HG03064 (cell line): ENCODE measurements at regions not wholly inside any gene's neighbourhood (a gene's known extent, or its start where the extent isn't known, plus 50 kb on each side); places are given as distances from the start of the nearest gene placed in this dataset.
"Not testable (repeated sequence)": the region's sequence is repeated elsewhere in the genome, so short reads cannot be mapped to it uniquely, and the experiment has no call there.

Source experiments
- ATAC-seq: cut with Tn5 transposase; IDR thresholded peaks from one replicate; pipeline ENCODE4 v1.9.1; 2021; ENCODE audit warnings: low read depth; ENCODE audit not compliant: unreplicated experiment

- no peak for ATAC-seq
Measured at GRCh38 chr13:62205273-62205672, 789.6 kb upstream of the PCDH20 start.

GRCh38 chr13:62194371-62194770 is 778.7 kb upstream of the PCDH20 start:
- ATAC-seq, result no peak

- no peak for ATAC-seq
Measured at GRCh38 chr13:62193919-62194318, 778.3 kb upstream of the PCDH20 start.

GRCh38 chr13:62185631-62186255 is 770.1 kb upstream of the PCDH20 start:
- no peak for ATAC-seq

GRCh38 chr13:62176051-62176450 is 760.4 kb upstream of the PCDH20 start:
- ATAC-seq, result no peak

GRCh38 chr13:62173958-62174357 is 758.3 kb upstream of the PCDH20 start:
- no peak for ATAC-seq

- ATAC-seq, result no peak
Measured at GRCh38 chr13:62171697-62172096, 756.0 kb upstream of the PCDH20 start.

- no peak for ATAC-seq
Measured at GRCh38 chr13:62168891-62169290, 753.2 kb upstream of the PCDH20 start.

- no peak for ATAC-seq
Measured at GRCh38 chr13:62167650-62168172, 752.1 kb upstream of the PCDH20 start.

GRCh38 chr13:62162860-62163259 is 747.2 kb upstream of the PCDH20 start:
- no peak for ATAC-seq

GRCh38 chr13:62158520-62158919 is 742.9 kb upstream of the PCDH20 start:
- ATAC-seq, result no peak

GRCh38 chr13:62151724-62152123 is 736.1 kb upstream of the PCDH20 start:
- ATAC-seq, result not testable (repeated sequence)

GRCh38 chr13:62142048-62142447 is 726.4 kb upstream of the PCDH20 start:
- no peak for ATAC-seq

GRCh38 chr13:62139597-62139996 is 723.9 kb upstream of the PCDH20 start:
- no peak for ATAC-seq

- no peak for ATAC-seq
Measured at GRCh38 chr13:62137629-62138405, 722.2 kb upstream of the PCDH20 start.

GRCh38 chr13:62131604-62132003 is 716.0 kb upstream of the PCDH20 start:
- no peak for ATAC-seq

GRCh38 chr13:62130062-62130970 is 714.7 kb upstream of the PCDH20 start:
- ATAC-seq, result no peak

GRCh38 chr13:62129000-62129551 is 713.4 kb upstream of the PCDH20 start:
- ATAC-seq, result no peak

GRCh38 chr13:62126400-62126799 is 710.8 kb upstream of the PCDH20 start:
- no peak for ATAC-seq

- no peak for ATAC-seq
Measured at GRCh38 chr13:62125451-62125850, 709.8 kb upstream of the PCDH20 start.

GRCh38 chr13:62123409-62123808 is 707.8 kb upstream of the PCDH20 start:
- ATAC-seq, result no peak
